ENCODE measurements at regions not wholly inside any gene's neighbourhood (a gene's known extent, or its start where the extent isn't known, plus 50 kb on each side); places are given as distances from the start of the nearest gene placed in this dataset.

GRCh38 chr11:101717619-101718018, 133.8 kb upstream of the TRPC6 start:
- CTCF ChIA-PET (ENCODE audit: low intra/inter-chr PET ratio) = no interaction called here
- TF ChIP-seq ZBED1 (IDR thresholded peaks at IDR 0.05) (no peak), ZBTB5 (IDR thresholded peaks at IDR 0.05) (no peak), MYNN (IDR thresholded peaks at IDR 0.05) (no peak), MYNN (CRISPR knock-in tag; IDR thresholded peaks at IDR 0.05) (no peak), ZNF561 (CRISPR knock-in tag; conservative IDR thresholded peaks at IDR 0.05) (no peak), PTTG1 (tag; IDR thresholded peaks at IDR 0.05; ENCODE audit: low read depth) (no peak), ILK (tag; IDR thresholded peaks at IDR 0.05; ENCODE audit: borderline replicate concordance, low read depth) (no peak), NR3C1 (CRISPR knock-in tag; IDR thresholded peaks at IDR 0.05) (no peak), HDAC6 (IDR thresholded peaks at IDR 0.05; ENCODE audit: low read depth, low read length) (no peak), ETS1 (conservative IDR thresholded peaks at IDR 0.05; ENCODE audit: control insufficient read depth, low read depth, low read length) (no peak), ZNF75A (CRISPR knock-in tag; IDR thresholded peaks at IDR 0.05) (no peak), ATF1 (CRISPR knock-in tag; IDR thresholded peaks at IDR 0.05) (no peak), ATF1 (tag; IDR thresholded peaks at IDR 0.05) (no peak), NFYB (IDR thresholded peaks at IDR 0.05; ENCODE audit: extremely low read depth, insufficient read length) (no peak)

More at GRCh38 chr11:101717619-101718018, 133.8 kb upstream of the TRPC6 start:
- Histone ChIP-seq H3K9ac (ENCODE audit: insufficient read depth in 1 of 2, low read depth in 2 of 2, low read length in 2 of 2) (no peak overlapping the region), H2AFZ (ENCODE audit: low read depth, low read length) (no peak overlapping the region), H3K4me2 (ENCODE audit: insufficient read depth, low read length) (no peak overlapping the region), H3K79me2 (ENCODE audit: control insufficient read depth, insufficient read depth, low read length) (no peaks in the 10 kb centered on the region), H3K36me3 (ENCODE audit: control insufficient read depth, insufficient read depth, low read length) (no peaks in the 10 kb centered on the region), H3K4me3 (no peak overlapping the region), H3K27ac (ENCODE audit: extremely low read depth, low read depth, low read length) (no peak overlapping the region), H3K9me3 (replicated peaks; ENCODE audit: control insufficient read depth, insufficient read depth, low read depth, low read length) (no peaks in the 10 kb centered on the region), H3K9me1 (ENCODE audit: control insufficient read depth, insufficient read depth, low read length) (no peaks in the 10 kb centered on the region), H3K4me1 (replicated peaks in 1 of 2; ENCODE audit: control insufficient read depth in 2 of 2, insufficient read depth in 2 of 2, low read length in 2 of 2) (no peaks in the 10 kb centered on the region), H4K20me1 (replicated peaks; ENCODE audit: control insufficient read depth, insufficient read depth, low read length) (no peaks in the 10 kb centered on the region), H3K27me3 (ENCODE audit: control insufficient read depth in 2 of 2, insufficient read depth in 2 of 2, low read length in 2 of 2) (no peaks in the 10 kb centered on the region)
- DNase-seq (ENCODE audit: extremely low read depth in 1 of 4, low spot score in 3 of 4) (no peak), ATAC-seq (no peak), FAIRE-seq (no peak)
- intact Hi-C loops (cut with micrococcal nuclease) (no loop called here), in situ Hi-C loops (cut with MboI) (no loop called here)
- POLR2A ChIA-PET = no interaction called here
- 10% methylated on average over 1 of the region's 1 CpG for WGBS (ENCODE audit: insufficient coverage, low coverage, missing lambda C conversion rate)
- no TSS peak for BruUV-seq (replicated peaks)

All from K562 (cell line).